ENCODE measurements at regions not wholly inside any gene's neighbourhood (a gene's known extent, or its start where the extent isn't known, plus 50 kb on each side); places are given as distances from the start of the nearest gene placed in this dataset.
"Not testable (repeated sequence)": the region's sequence is repeated elsewhere in the genome, so short reads cannot be mapped to it uniquely, and the experiment has no call there.

DNA sequence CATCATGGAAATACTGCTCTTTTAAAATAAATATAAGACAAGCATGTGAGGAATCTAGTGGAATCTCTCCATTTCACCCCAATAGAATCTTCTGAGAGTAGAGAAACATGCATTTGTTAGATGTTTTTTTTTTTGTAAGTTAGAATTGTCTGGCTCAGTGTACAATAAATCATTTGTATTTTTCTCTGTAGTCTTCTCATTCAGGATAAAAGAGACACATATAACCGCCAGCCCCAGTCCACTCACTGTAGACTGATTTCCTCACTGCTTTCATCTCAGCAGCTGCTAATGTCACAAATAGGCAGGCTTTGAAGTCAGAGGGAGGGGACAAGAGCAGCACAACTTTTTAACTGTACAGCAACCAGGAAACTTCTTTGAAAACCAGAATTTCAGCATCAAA lies 140.2 kb upstream of the RBMS3 start:
- peak in 2 of 3 donors; percentile 47 to 63 for DNase-seq

DNA sequence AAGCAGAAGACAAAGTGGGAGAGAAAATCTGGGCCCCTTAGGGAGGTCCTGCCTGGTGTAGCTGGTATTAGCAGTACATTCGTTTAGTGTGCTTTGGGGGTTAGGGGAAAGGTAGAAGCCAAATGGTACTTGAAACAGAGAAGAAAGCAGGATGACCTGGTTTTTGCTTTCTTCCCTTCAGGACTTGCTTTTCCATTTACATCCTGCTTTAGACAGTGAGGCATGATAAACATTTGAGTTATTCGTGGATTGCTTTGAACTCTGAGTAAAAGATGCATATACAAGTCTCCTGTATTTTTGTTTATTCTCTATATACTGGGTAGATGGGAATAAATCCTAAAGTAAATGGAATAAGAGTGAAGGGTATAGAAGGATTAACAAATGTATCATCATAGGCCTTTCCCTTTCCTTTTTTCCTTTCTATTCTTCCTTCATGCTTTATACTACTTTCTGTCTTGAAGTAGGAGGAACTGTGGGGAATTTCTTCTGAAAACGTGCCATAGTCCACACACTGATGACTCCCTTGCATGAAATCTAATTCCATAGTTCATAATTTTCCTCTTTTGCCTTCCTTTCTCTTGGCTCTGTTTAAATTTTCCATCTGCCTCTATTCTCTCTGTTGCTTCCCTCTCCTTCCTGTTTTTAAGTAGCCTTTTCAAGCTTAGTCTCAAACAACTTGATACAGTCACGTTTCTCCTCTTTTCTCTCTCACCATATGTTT lies 139.5 kb upstream of the RBMS3 start:
- peak; percentile 36 to 82 (median 66) for DNase-seq

DNA sequence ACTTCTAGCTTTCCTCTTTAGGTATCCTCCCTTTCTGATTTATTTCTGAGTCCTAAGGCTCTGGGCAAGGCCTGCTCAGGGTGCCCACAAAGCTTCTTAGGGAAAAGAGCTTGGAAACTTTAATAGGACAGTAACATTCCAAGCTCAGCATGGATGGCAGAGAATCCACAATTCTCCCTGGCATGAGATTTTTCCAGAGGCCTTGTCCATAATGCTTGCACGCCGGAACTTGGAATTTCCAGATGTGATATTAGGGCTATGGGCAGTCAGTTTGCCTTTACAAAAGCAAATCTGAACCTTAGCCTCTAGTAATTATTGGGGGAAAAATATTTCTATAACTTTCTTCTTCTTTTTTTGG lies 139.0 kb upstream of the RBMS3 start:
- DNase-seq: no peak

DNA sequence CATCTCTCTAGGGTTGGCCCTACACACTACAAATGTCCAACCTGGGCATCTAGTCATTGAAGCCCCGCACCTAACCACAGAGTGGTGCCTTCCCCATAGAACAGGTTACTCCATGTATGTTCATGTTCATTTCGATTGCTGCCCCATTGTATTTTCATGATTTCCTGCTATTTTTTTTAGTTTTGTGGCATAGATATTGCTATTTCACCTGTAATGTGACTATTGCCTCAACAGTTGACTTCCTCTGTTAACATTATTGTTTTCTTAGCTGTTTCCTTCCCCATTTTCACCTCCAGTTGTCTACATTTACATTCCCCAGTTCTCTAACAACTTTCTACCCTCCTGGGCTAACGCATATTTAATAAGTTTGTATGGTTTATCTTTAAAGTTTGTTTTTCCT lies 137.7 kb upstream of the RBMS3 start:
- no peak for DNase-seq

DNA sequence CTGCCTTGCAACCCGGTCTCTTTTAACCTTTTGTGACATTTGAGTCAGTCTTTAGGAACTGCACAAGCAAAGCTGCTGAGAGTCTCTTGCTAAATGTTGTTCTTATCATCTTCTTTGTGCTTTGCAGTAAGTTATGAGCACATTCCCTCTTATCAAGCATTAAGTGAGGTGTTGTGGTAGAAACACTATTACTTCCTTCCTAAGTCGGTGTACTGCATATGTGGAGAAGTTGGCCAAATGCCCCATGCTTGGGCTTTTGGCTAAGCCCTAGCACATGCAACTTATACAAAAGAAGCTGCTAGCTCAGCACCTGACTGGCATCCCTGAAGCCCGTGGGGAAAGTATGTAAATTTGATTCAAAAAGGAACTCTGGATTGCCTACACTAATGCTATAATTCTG lies 136.5 kb upstream of the RBMS3 start:
- DNase-seq: no peak

DNA sequence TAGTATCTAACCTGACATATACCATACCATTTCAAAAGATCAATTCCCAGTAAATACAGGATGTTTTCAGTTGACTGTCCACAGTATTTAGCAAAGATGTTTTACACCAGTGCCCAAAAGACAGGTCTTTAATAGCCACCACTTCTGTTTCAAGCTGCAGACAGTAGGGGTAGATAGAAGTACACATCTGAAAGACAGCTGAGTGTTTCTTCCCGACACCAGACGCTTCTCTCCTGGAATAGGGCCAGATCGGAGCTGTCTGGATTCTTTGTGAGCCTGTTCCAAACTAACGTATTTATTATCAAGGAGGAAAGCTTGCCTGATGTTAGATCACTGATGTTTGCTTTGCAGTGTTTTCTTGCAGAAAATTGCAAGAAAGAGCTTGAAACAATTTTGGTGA lies 136.1 kb upstream of the RBMS3 start:
- DNase-seq: peak; percentile 83 to 88 (median 83)

DNA sequence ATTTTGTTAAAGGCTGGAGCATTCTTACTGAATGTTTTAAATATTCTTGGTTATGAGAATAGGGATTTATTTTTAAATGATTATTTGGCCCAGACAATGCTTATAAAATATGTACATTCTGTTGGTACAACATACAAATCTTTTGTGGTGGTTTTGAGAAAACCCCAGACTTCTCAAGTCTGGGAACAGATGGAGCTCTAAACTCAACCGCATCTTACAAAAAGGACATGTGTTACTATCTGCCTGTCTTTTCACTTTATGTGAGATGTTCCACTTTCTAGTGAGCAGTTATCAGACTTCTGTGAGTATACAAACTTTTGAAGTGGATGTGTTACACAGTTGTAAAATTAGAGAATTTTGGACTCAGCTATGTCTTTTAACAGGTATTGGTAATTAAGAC lies 135.5 kb upstream of the RBMS3 start:
- DNase-seq: peak in 1 of 3 donors; percentile 18

DNA sequence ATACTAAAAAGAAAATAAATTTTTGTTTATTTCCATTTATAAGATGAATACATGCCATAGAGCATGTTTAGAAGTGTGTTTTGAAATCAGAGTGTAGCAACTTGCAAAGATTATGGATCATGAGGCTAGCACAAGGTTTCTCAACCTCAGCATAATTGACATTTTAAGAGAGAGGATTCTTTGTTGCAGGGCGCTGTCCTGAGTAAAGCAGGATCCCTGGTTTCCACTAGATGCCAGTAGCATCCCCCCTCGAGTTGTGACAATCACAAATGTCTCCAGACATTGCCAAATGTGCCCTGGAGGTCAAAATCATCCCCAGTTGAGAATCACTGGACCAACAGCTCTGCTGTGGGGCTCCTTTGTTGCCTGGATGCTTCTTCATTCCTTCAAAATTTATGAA lies 128.5 kb upstream of the RBMS3 start:
- DNase-seq: no peak

DNA sequence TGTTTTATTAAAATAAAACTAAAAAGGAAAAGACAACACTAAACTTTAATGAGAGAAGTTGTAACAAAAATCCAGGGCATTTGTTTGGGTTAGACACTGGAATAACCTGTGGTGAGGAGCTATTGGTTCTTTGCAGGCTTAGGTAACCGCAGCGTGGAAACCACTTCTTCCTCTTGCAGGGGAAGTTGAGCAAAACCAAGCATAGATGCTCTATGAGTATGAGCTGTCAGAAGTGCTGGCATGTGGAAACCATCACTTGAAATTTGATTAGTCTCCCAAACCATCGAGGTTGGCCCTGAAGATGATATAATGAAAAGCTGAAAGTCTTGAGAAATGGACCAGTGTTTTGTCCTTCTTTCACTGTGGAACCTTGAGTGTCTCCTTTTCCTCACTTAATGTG lies 127.1 kb upstream of the RBMS3 start:
- no peak for DNase-seq

DNA sequence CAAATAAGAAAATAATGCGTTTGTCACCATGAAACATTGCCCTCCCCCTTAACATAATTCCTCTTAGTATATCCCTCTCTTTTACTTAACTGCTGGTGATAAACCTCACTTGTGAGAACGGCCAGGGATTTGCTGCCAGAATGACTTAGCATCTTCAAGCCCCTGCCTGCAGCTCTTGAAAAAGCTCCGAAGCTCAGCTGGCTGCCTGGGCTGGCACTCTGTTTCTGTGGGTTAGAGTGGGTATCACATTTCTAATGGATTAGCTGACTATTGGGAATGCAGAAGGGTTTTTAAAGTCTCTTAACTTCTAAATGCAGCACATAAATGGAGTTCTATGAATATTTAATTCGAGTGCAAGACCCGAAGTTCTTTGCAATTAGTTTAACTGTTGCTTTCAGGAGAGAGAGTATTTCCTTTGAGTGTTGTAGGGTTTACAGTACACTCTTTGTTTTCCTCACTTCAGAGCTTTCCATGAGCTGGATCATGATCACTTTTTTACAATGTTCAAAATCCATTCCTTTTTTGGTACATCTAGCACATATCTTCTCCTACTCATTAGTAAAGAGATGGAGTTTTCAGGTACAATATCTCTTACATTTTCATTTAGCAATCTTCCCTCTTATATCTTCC lies 124.7 kb upstream of the RBMS3 start:
- DNase-seq: peak in 1 of 3 donors; percentile 35

DNA sequence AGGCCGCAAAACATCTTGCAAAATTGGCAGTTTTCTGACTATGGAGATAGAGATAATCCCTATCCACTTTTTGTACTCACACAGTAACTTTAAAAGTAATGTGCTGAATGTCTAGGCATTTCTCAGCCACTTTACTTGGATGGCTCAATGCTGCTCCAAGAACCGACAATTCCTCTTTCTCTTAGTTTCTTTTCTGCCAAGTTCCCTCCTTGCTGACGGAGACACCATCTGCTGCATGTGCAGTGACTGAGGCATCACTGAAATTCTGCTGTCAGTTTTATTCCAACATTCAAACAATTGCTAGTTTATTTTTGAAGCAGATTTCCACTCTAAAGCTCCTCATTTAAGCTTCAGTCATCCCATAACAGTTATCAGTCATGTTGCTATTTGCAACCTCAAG lies 116.0 kb upstream of the RBMS3 start:
- peak in 1 of 3 donors; percentile 53 for DNase-seq

DNA sequence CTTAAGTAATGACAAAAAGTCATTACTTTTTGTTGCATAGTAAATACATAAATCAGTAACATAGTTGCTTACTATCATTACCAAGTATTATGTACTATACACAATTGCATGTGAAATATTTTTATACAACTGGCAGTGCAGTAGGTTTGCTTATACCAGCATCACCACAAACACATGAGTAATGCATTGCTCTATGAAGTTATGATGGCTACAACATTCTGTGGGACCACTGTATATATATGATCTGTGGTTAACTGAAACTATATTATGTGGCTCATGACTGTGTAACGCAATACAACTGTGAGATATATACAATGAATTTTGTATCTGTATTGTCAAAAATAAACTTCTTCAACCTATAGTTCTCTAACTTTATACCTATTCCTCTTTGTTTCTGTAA lies 113.7 kb upstream of the RBMS3 start:
- no peak for DNase-seq

DNA sequence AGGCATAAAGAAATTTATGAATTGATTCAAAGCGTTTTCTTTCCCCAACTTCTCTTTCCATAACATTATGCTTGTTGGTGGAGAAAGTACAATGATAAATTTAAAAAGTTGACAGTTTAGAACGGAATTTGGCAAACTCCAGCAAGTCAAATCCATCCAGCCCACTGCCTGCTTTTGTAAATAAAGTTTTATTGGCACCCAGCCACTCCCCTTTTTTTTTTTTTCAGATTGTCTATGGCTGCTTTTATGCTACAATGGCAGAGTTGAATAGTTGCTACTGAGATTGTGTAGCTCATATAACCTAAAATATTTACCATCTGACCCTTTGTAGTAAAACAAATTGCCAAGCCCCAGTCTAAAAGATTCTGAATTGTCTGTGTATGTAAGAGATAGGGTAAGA lies 112.8 kb upstream of the RBMS3 start:
- DNase-seq: no peak

DNA sequence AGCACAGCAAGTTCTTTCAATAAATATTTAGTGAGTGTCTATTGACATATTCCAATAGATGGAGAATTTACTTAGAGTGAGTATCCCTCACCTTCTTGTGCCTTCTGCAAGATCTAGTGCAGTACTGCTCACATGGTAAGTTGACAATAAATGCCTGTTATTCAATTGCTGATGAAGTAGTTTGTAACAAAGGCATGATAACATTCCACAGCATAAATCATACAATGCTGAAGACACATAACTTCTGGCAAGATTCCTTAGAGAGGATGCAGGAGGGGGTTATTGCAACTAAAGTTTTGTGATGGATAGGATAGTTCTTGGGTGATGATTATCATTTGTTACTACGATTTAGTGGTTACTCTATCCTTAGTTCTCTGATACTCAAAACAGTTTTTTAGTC lies 112.2 kb upstream of the RBMS3 start:
- DNase-seq: peak in 1 of 3 donors; percentile 47

DNA sequence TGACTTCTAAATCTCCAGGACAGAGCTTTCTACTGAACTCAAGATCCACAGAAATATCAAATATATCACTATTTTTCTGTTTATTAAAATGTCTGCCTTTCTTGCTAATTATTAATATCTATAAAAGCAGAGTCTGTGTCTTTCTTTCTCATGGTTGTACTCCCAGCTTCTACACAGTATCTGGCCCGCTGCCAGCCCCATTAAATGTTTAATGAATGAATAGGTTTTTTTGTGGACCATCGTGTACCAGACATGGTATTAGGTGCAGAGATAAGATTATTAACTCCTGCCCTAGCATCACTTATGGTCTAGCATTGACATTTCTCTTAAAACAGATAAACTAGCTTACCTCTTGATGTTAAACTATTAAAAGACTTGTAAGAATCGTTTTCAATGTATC lies 111.4 kb upstream of the RBMS3 start:
- no peak for DNase-seq

DNA sequence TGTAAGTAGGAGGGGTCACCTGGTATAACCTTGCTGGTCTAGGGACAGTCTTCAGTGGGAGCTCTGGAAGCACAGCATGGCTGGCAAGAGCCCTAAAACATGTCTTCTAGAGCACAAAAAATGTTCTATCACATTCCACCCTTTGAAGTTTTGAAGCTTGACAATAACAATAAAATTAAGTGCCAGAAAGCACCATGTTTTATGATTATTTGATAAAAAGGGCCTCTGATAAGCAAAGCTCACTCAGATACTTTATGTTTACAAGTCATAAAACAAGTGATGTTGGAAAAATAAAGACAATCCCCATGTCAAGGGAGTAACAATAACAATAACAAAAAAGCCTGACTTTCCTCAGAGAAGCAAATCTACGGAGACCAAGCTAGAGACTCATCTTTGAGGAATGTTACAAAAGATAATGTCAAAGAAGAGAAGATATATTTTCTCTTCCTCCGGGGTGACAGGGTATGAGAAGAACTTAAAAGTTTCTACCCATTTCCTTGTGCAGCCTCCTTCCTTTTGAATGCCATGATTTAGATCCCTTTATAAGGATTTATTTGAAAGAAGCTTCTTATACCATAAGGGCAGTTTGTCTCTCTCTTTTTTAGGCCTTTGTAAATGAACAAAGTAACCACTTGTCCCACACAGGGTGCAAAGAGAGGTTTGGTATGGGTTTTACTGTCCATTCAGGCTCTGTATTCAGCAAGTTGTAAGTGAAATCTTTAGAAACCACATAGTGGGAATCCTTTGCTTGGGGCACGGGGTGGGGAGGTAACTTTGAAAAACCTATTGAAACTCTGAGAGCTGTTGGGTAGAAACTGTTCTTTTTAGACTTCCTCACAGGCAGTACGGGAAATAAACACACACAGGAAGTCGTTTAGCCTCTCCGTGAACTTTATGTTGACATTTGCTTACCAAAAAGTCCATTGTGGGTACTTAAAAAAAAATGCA lies 109.6 kb upstream of the RBMS3 start:
- peak in 1 of 3 donors; percentile 40 for DNase-seq

DNA sequence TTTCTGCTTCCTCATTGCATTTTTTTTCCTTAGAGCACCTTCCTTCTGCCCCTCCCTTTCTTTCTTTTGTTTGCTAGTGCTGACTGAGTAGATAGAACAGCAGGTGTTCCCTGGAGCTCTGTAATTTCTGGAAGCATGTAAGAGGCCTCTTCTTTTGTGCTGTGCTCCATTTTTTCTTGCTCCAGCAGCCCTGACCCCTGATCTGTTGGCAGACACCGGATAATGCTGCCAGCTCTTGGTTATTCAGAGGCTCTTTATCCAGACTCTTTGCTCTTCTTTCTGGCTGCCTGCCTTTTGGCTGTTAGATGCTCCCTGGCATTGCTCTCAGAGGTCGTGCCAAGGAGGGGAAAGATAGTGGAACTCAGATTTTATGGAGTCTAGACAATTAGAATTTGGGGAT lies 104.4 kb upstream of the RBMS3 start:
- no peak for DNase-seq

DNA sequence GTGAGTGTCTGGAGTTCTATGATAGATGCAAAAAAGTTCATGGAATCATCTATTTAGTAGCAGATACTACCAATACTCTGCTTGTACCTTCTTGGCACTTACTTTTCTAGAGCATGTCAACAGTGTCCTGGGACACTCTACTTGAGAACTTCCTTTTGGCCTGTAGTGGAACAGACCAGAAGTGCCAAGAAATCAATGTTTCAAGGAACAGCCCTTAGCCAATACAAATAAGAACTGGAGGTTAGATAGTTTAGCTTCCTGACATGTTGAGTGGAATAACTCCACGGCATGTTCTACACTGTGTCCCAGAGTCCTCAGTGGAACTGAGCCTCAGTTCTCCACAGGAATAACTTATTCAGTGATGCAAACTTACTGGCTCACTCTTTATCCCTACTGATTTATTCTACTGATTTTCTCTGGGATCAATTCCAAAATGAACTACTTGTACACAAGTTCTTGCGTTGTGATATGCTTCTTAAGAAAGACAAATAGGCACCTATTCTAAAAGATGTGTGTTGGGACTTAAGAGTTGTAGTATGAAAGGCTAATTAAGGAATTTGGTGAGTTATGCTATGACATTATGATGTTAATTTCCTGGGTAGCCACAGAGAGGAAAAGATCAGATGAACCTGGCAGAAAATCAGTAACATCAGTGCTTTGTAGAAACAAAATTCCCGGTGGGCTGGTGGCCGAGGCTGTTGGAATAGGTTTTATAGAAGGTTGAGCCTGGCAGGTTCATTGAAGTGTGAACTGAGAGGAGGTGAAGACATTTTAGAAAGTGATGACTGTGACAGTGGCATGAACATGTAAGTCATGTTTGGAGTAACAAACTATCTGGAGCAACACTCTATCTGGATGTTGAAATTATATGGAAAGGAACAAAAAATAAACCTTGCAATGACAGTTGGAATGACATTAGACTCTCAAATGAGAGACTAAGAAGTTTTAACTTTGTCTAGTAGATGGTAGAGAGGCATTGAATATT lies 101.8 kb upstream of the RBMS3 start:
- DNase-seq: no peak

DNA sequence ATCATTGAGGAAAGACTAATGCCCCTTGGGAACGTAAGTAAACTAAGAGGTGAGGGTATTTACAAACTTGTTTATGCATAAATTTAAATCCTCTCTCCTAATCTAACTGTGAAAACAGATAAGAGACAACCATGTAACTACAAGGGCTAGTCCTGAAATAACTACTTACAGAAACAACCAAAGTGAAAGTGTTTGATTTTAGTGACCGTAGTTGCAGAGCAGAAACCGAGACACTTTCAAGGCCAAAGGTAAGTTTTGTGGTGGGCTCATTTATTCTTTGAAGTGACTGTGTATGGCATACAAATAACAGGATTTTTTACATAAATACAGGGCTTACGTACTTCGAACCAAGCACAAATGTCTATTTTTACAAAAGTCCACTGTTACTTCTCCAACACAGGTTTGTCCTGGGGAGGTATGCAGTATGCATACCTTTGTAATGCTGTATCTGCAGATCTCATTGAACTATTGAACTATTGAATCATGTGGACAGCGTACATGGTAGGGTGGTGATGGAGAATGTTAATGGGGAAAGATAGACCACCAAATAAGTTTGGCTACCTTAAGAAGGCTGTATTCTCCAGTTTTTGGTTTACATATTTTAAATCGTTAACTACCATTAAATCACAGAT lies 99.6 kb upstream of the RBMS3 start:
- DNase-seq: no peak

DNA sequence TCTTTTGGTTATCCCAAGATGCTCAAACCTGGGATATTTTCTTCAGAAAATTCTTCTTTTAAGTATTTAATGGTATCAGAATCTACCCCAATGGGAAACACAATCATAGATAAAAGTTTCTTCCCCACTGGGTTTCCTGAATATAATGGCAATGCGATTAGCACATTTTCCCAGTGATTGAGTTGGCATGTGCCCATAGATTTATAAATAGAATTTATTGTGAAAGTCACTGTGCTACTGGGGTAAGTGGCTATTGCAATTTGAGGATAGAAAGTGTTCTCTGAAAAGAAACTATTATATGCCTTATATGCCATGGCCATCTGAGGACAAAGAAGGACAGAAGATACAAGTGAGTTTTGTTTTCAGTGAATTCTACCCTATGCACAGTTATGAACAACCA lies 99.0 kb upstream of the RBMS3 start:
- no peak for DNase-seq

DNA sequence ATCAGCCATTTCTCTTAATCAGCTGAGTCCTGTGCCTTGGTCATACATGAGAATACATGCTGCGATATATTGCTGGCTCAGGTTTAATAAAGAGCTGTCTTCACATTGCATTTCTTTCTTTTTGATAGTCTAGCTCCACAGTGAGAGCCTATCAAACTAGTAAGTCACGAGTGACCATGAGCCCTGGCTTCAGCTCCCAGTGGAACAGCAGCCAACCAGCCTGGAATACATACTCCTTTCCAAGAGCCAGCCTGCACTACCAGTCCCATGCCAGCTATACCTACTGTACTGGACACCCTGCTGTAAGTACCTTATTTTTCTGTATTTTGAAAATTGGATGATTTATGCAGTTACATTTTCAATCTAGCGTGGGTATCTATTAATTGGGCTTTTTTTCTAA lies 98.0 kb upstream of the RBMS3 start:
- not testable (repeated sequence) for DNase-seq
